ENCODE measurements at regions not wholly inside any gene's neighbourhood (a gene's known extent, or its start where the extent isn't known, plus 50 kb on each side); places are given as distances from the start of the nearest gene placed in this dataset.
"Not testable (repeated sequence)": the region's sequence is repeated elsewhere in the genome, so short reads cannot be mapped to it uniquely, and the experiment has no call there.

GRCh38 chr2:175804122-175804521 lies 197.9 kb downstream of the LNPK start:
- Histone ChIP-seq H3K27ac (ENCODE audit: low read depth, low read length, poor library complexity, severe bottlenecking) (no peak overlapping the region), H3K27me3 (replicated peaks; ENCODE audit: insufficient read depth, low read depth, low read length, poor library complexity) (no peaks in the 10 kb centered on the region), H3K4me1 (ENCODE audit: insufficient read depth, low read length, poor library complexity, severe bottlenecking) (no peaks in the 10 kb centered on the region), H3K36me3 (ENCODE audit: insufficient read depth, low read length, poor library complexity, severe bottlenecking) (no peaks in the 10 kb centered on the region), H3K4me3 (ENCODE audit: low read depth, low read length, poor library complexity, severe bottlenecking) (no peak overlapping the region), H3K9me3 (ENCODE audit: low read depth, low read length, poor library complexity, severe bottlenecking) (no peaks in the 10 kb centered on the region)
- intact Hi-C loops (cut with micrococcal nuclease; ENCODE audit: unreplicated experiment): no loop called here
- no TSS peak for BruUV-seq (replicated peaks)
- CTCF ChIA-PET: no interaction called here
- TF ChIP-seq CTCF (conservative IDR thresholded peaks at IDR 0.05; ENCODE audit: low read depth, low read length): no peak
- TF ChIP-seq EZH2 (IDR thresholded peaks at IDR 0.05; ENCODE audit: borderline replicate concordance, low read depth, low read length, poor library complexity, severe bottlenecking): no peak
- POLR2A ChIA-PET (ENCODE audit: low non-redundant PET): no interaction called here
- DNase-seq (ENCODE audit: low spot score): no peak

GRCh38 chr2:175796422-175796821 lies 205.6 kb downstream of the LNPK start:
- BruUV-seq (replicated peaks); CTCF ChIA-PET; H3K27ac ChIP-seq (ENCODE audit: low read depth, low read length, poor library complexity, severe bottlenecking): not testable (repeated sequence)

GRCh38 chr2:175793648-175794047 lies 208.4 kb downstream of the LNPK start:
- BruUV-seq (replicated peaks): no TSS peak
- TF ChIP-seq CTCF (conservative IDR thresholded peaks at IDR 0.05; ENCODE audit: low read depth, low read length): no peak
- no peak for TF ChIP-seq EZH2 (IDR thresholded peaks at IDR 0.05; ENCODE audit: borderline replicate concordance, low read depth, low read length, poor library complexity, severe bottlenecking)
- no peaks in the 10 kb centered on the region for H3K36me3 ChIP-seq (ENCODE audit: insufficient read depth, low read length, poor library complexity, severe bottlenecking)
- no peak overlapping the region for H3K27ac ChIP-seq (ENCODE audit: low read depth, low read length, poor library complexity, severe bottlenecking)
- no peak overlapping the region for H3K4me3 ChIP-seq (ENCODE audit: low read depth, low read length, poor library complexity, severe bottlenecking)
- H3K4me1 ChIP-seq (ENCODE audit: insufficient read depth, low read length, poor library complexity, severe bottlenecking): no peaks in the 10 kb centered on the region
- ChIA-PET POLR2A (ENCODE audit: low non-redundant PET) (no interaction called here), CTCF (no interaction called here)
- intact Hi-C loops (cut with micrococcal nuclease; ENCODE audit: unreplicated experiment): no loop called here
- no peak for DNase-seq (ENCODE audit: low spot score)
- H3K9me3 ChIP-seq (ENCODE audit: low read depth, low read length, poor library complexity, severe bottlenecking): peaks cover 12% of the 10 kb centered on the region
- H3K27me3 ChIP-seq (replicated peaks; ENCODE audit: insufficient read depth, low read depth, low read length, poor library complexity): no peaks in the 10 kb centered on the region

More at GRCh38 chr2:175796422-175796821, 205.6 kb downstream of the LNPK start:
- intact Hi-C loops (cut with micrococcal nuclease; ENCODE audit: unreplicated experiment); H3K27me3 ChIP-seq (replicated peaks; ENCODE audit: insufficient read depth, low read depth, low read length, poor library complexity); H3K36me3 ChIP-seq (ENCODE audit: insufficient read depth, low read length, poor library complexity, severe bottlenecking); POLR2A ChIA-PET (ENCODE audit: low non-redundant PET); DNase-seq (ENCODE audit: low spot score); H3K4me1 ChIP-seq (ENCODE audit: insufficient read depth, low read length, poor library complexity, severe bottlenecking); H3K4me3 ChIP-seq (ENCODE audit: low read depth, low read length, poor library complexity, severe bottlenecking): not testable (repeated sequence)
- peaks cover 12% of the 10 kb centered on the region for H3K9me3 ChIP-seq (ENCODE audit: low read depth, low read length, poor library complexity, severe bottlenecking)

- ChIA-PET CTCF (no interaction called here), POLR2A (ENCODE audit: low non-redundant PET) (no interaction called here)
- Histone ChIP-seq H3K27me3 (replicated peaks; ENCODE audit: insufficient read depth, low read depth, low read length, poor library complexity) (no peaks in the 10 kb centered on the region), H3K4me3 (ENCODE audit: low read depth, low read length, poor library complexity, severe bottlenecking) (no peak overlapping the region), H3K4me1 (ENCODE audit: insufficient read depth, low read length, poor library complexity, severe bottlenecking) (no peaks in the 10 kb centered on the region), H3K9me3 (ENCODE audit: low read depth, low read length, poor library complexity, severe bottlenecking) (peaks cover 12% of the 10 kb centered on the region), H3K36me3 (ENCODE audit: insufficient read depth, low read length, poor library complexity, severe bottlenecking) (no peaks in the 10 kb centered on the region), H3K27ac (ENCODE audit: low read depth, low read length, poor library complexity, severe bottlenecking) (no peak overlapping the region)
- intact Hi-C loops (cut with micrococcal nuclease; ENCODE audit: unreplicated experiment): no loop called here
- DNase-seq (ENCODE audit: low spot score): no peak
- no peak for TF ChIP-seq EZH2 (IDR thresholded peaks at IDR 0.05; ENCODE audit: borderline replicate concordance, low read depth, low read length, poor library complexity, severe bottlenecking)
- no peak for TF ChIP-seq CTCF (conservative IDR thresholded peaks at IDR 0.05; ENCODE audit: low read depth, low read length)
- BruUV-seq (replicated peaks): no TSS peak
These were observed 209.2 kb downstream of the LNPK start for GRCh38 chr2:175792881-175793280.

All from A673 (cell line).